Natural killer cell treated with Interleukin-12 subunit alpha and Interleukin-12 subunit beta and Interleukin-15 and Interleukin-18, amount 100 ng/mL, for 72 hours (primary cell): ENCODE measurements at regions not wholly inside any gene's neighbourhood (a gene's known extent, or its start where the extent isn't known, plus 50 kb on each side); places are given as distances from the start of the nearest gene placed in this dataset.

Experiments
- ATAC-seq, 2 donors: fragments of 150-1000 bp; cut with Tn5 transposase in 1 of 2; sonication (Bioruptor Pico), chemical (Tn5 transposase) in 1 of 2; 2 replicates each; pipeline ENCODE4 v1.10.0; 2021
- DNase-seq: peaks from one replicate; pipeline ENCODE4 v3.0.0; 2022; ENCODE audit warnings: low spot score
- H3K27ac Mint-ChIP-seq, 2 donors: 1 replicate in 1 of 2; 2 replicates in 1 of 2; pipeline ENCODE4 v1.8.0; 2022; ENCODE audit warnings: mixed read lengths in 2 of 2, mild to moderate bottlenecking in 1 of 2, moderate library complexity in 1 of 2
- H3K27me3 Mint-ChIP-seq, 2 donors: 1 replicate in 1 of 2; 2 replicates in 1 of 2; pipeline ENCODE4 v1.8.0; 2022; ENCODE audit warnings: mixed read lengths in 2 of 2
- H3K36me3 Mint-ChIP-seq: one replicate; pipeline ENCODE4 v1.8.0; 2022; ENCODE audit warnings: mixed read lengths
- H3K4me1 Mint-ChIP-seq, 2 donors: 1 replicate in 1 of 2; 2 replicates in 1 of 2; pipeline ENCODE4 v1.8.0; 2022; ENCODE audit warnings: low read depth in 2 of 2, mixed read lengths in 2 of 2, mild to moderate bottlenecking in 1 of 2
- H3K4me3 Mint-ChIP-seq: one replicate; pipeline ENCODE4 v1.8.0; 2022; ENCODE audit warnings: mixed read lengths
- H3K9me3 Mint-ChIP-seq: 2 replicates; pipeline ENCODE4 v1.8.0; 2022; ENCODE audit warnings: mixed read lengths

DNA sequence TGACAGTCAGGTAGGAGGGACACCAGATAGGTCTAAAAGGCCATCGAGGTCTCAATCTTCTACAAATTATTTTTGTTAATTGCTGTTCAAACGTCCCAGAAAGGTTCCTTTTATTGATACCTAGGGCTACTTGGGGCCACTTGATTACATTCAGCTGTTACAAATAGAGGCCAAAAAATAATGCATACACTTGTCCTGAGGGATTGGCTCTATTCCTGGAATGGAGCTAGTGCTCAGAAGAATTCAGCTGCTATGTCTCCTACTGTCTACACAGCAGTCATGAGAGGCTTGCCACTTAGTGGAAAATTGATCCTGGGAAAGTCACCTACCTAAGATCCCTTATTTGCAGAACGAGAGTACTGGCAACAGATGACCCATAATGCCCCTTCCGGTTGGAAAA lies 498.3 kb downstream of the ADGRL2 start:
- Mint-ChIP-seq H3K36me3 (peaks cover 4% of the 10 kb centered on the region), H3K27me3 (no peaks in the 10 kb centered on the region), H3K4me1 (no peaks in the 10 kb centered on the region), H3K27ac (no peak overlapping the region), H3K9me3 (peaks cover 17% of the 10 kb centered on the region), H3K4me3 (no peak overlapping the region)
- DNase-seq (no peak), ATAC-seq (no peak)

DNA sequence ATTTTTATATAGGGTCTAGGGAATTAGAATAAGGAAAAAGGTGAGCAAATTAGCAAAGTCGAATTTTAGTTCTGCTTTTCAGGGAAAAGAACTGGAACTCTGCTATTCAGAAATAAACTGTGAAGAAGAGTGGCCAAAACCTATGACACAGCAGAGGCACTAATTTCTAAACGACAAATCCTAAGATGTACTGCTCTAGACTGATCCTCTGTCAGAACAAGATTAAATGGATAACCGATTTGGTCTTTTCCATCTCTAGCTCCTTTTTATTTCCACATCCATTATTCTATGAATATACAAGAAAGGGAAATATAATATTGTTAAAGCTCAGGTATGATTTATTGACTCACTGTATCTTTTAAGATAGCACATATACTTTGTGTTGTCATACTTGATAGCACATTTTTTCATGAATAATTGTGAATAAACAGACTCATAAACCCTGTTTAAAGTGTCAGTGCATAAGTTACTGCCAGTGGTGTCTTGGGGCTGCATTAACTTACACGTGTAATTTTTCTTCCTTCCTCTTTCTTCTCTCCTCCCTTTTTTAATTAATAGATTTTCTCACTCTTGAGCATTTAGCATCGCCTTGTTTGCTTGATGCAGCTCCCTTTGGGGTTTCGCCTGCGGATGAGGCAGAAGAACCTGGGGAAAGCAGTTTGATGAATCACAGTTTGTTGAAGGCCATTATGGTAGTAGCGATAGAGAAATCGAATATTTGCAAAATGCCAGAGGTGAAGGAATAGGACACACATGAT lies 496.6 kb downstream of the ADGRL2 start:
- Mint-ChIP-seq H3K9me3 (peaks cover 13% of the 10 kb centered on the region), H3K27me3 (no peaks in the 10 kb centered on the region), H3K4me1 (no peaks in the 10 kb centered on the region), H3K27ac (no peak overlapping the region), H3K36me3 (no peaks in the 10 kb centered on the region), H3K4me3 (no peak overlapping the region)
- ATAC-seq = no peak
- no peak for DNase-seq

DNA sequence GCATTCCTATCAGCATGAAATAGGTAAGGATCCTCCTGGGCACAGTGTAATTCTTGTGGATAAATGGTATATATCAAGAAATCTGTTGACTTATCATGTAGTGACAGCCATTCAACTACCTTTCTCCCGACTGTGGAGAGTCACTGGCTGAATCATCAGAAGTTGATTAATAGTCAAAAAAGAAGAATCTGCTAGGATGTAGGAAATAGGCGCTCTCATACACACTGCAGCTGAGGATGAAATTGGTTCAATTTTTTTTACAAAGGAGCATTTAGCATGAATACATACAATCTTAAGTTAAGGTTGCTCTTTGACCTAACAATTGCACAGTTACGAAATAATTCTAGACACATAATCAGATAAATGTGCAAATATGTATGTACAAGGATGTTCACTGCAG lies 486.8 kb downstream of the ADGRL2 start:
- H3K4me1 Mint-ChIP-seq = no peaks in the 10 kb centered on the region
- no peak overlapping the region for H3K27ac Mint-ChIP-seq
- ATAC-seq (no peak), DNase-seq (no peak)
- H3K9me3 Mint-ChIP-seq = peaks cover 3% of the 10 kb centered on the region
- H3K4me3 Mint-ChIP-seq = no peak overlapping the region
- H3K27me3 Mint-ChIP-seq = no peaks in the 10 kb centered on the region
- H3K36me3 Mint-ChIP-seq = no peaks in the 10 kb centered on the region

DNA sequence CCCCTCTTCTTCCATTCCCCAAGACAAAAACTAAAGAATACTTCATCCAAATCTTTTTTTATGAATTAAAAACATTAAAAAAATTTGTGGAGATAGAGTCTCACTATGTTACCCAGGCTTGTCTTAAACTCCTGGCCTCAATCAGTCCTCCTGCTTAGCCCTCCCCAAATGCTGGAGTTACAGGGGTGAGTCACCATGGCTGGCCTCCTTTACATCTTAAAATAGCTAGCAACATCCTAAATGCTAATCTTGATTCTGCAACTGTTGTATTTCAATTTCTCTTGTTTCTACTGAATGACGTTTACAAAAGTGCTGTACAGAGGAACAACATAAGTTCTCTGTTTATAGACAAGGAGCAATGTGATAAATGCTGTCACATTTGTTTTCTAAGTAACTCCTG lies 483.5 kb downstream of the ADGRL2 start:
- peaks cover 3% of the 10 kb centered on the region for H3K9me3 Mint-ChIP-seq
- DNase-seq = no peak
- no peak overlapping the region for H3K27ac Mint-ChIP-seq
- no peaks in the 10 kb centered on the region for H3K36me3 Mint-ChIP-seq
- no peak overlapping the region for H3K4me3 Mint-ChIP-seq
- no peaks in the 10 kb centered on the region for H3K4me1 Mint-ChIP-seq
- H3K27me3 Mint-ChIP-seq = no peaks in the 10 kb centered on the region
- ATAC-seq = no peak

DNA sequence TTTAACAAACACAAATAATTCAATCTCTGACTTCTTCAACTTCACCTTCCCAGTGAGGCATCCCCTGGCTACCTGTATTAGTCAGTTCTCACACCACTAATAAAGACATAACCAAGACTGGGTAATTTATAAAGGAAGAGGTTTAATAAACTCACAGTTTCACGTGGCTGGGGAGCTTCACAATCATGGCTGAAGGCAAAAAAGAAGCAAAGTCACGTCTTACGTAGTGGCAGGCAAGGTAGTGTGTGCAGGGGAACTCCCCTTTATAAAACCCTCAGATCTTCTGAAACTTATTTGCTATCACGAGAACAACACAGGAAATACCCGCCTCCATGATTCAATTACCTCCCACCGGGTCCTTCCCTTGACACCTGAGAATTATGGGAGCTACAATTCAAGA lies 478.5 kb downstream of the ADGRL2 start:
- no peaks in the 10 kb centered on the region for H3K27me3 Mint-ChIP-seq
- peaks cover 9% of the 10 kb centered on the region for H3K9me3 Mint-ChIP-seq
- H3K36me3 Mint-ChIP-seq = no peaks in the 10 kb centered on the region
- DNase-seq (no peak), ATAC-seq (no peak)
- no peak overlapping the region for H3K4me3 Mint-ChIP-seq
- H3K4me1 Mint-ChIP-seq = no peaks in the 10 kb centered on the region
- H3K27ac Mint-ChIP-seq = no peak overlapping the region

DNA sequence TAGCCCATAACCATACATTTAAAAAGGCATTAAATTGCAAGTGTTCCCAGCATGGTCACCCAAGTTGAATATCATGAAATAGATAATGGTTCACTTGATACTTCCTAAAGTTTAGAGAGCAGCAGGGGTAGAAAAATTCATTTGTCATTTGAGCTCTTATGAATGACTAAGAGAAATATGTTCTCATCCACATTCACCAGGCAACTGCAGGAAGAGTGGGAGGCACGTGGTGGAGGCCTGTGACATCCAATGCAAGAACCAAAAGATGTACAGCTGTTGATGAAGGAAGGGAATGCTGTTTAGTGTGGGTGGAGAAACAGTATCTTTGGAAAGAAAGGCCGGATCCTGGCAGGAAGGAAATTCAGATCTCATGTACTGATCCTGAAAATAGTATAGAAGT lies 473.1 kb downstream of the ADGRL2 start:
- ATAC-seq (no peak), DNase-seq (no peak)
- H3K27me3 Mint-ChIP-seq = no peaks in the 10 kb centered on the region
- no peak overlapping the region for H3K27ac Mint-ChIP-seq
- peaks cover 11% of the 10 kb centered on the region for H3K9me3 Mint-ChIP-seq
- no peaks in the 10 kb centered on the region for H3K36me3 Mint-ChIP-seq
- H3K4me3 Mint-ChIP-seq = no peak overlapping the region
- no peaks in the 10 kb centered on the region for H3K4me1 Mint-ChIP-seq

DNA sequence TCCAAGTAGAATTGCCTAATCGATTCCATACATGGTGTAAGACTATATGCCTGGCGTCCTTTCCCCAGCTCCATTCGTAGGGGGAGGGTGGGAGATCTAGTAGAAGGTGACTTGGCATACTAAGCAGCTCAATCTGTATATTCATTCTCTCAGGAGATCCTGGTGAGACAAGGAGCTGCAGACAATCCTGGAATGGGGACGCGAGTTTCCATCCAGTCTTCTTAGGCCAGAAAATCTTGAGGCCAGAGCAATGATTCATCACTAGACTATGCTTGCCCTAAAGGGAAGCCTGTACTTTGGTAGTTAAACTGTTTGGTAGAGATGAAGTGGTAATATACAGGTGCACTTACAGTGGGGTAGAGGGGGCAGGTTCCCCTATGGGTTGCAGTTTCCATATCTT lies 468.7 kb downstream of the ADGRL2 start:
- no peaks in the 10 kb centered on the region for H3K27me3 Mint-ChIP-seq
- no peak overlapping the region for H3K27ac Mint-ChIP-seq
- peaks cover 6% of the 10 kb centered on the region for H3K36me3 Mint-ChIP-seq
- H3K4me1 Mint-ChIP-seq = no peaks in the 10 kb centered on the region
- ATAC-seq (no peak), DNase-seq (no peak)
- H3K9me3 Mint-ChIP-seq = peaks cover 9% of the 10 kb centered on the region
- H3K4me3 Mint-ChIP-seq = no peak overlapping the region

DNA sequence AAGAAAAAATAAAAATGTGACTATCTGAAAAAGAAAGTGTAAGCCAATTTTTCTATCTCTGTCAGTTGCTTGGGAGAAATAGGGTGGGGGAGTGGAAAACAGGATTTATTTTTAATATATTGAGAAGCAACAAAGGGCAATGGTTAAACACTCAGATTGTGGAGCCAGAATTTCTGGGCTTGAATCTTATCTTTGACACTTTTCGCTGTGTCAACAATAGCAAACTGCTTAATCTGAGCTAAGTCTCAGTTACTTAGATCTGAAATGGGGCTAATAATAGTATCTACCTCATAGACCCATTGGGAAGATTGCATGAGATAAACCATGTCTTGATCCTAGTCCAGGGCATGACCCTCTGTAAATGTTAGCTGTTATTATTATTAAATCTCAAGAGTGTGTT lies 468.1 kb downstream of the ADGRL2 start:
- Mint-ChIP-seq H3K9me3 (peaks cover 9% of the 10 kb centered on the region), H3K4me1 (no peaks in the 10 kb centered on the region), H3K4me3 (no peak overlapping the region), H3K36me3 (peaks cover 6% of the 10 kb centered on the region), H3K27me3 (no peaks in the 10 kb centered on the region), H3K27ac (no peak overlapping the region)
- ATAC-seq = no peak
- no peak for DNase-seq

DNA sequence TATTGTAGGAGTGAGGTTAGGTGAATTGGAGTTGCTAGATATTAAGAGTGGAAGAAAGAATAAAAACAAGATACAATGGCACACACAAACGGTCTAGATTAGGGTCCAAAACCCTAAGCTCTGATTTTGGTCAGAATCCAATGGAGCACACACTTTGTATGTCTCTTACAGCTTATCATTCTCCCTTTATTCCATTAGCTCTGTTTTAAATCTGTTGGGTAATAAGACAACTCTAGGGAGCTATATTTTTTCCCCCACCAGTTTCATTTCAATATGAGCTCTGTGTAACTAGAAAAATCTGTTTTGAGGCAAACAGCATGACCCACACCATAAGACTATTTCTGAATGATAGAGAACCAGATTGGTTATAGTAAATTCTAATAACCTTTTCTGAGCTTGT lies 465.6 kb downstream of the ADGRL2 start:
- peaks cover 9% of the 10 kb centered on the region for H3K9me3 Mint-ChIP-seq
- H3K36me3 Mint-ChIP-seq = peaks cover 6% of the 10 kb centered on the region
- H3K27ac Mint-ChIP-seq = no peak overlapping the region
- DNase-seq (no peak), ATAC-seq (no peak)
- H3K4me3 Mint-ChIP-seq = no peak overlapping the region
- no peaks in the 10 kb centered on the region for H3K27me3 Mint-ChIP-seq
- H3K4me1 Mint-ChIP-seq = no peaks in the 10 kb centered on the region

DNA sequence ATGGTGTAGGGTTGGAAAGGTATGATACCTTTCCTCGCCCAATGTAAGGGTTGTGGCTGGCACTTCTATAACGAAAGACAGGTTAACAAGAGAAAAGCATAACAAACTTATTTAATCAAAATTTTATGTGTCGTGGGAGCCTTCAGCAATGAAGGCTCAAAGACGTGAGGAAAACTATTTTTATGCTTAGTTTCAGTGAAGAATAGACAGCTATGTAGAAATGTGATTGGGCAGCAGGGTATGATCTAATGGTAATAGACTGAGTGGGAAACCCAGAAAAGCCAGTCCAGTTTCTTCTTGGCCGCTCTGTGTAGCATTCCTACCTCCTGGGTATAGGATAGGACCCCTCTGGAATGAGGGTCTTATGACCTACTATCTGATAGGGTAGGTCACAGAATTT lies 464.7 kb downstream of the ADGRL2 start:
- Mint-ChIP-seq H3K9me3 (peaks cover 9% of the 10 kb centered on the region), H3K27me3 (no peaks in the 10 kb centered on the region), H3K36me3 (peaks cover 6% of the 10 kb centered on the region), H3K4me1 (no peaks in the 10 kb centered on the region), H3K27ac (no peak overlapping the region), H3K4me3 (no peak overlapping the region)
- DNase-seq (no peak), ATAC-seq (no peak)

DNA sequence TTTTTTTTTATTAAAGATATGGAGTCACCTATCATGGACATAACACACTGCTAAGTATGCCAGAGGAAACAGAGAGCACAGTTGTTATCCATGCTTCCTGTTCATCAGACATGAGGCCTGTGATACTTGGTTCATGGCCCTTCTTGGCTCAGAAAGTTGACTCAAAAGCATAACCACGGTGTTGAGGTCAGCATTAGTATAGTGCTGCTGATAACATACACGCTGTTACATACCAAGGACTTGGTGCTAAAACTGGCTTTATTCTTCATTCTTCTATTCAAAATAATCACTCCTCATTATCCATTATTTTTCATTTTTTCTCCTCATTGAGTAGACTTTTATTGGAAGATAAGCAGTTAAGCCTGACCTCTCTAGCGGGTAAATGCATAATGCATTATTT lies 464.1 kb downstream of the ADGRL2 start:
- DNase-seq (no peak), ATAC-seq (no peak)
- no peaks in the 10 kb centered on the region for H3K27me3 Mint-ChIP-seq
- H3K27ac Mint-ChIP-seq = no peak overlapping the region
- no peak overlapping the region for H3K4me3 Mint-ChIP-seq
- peaks cover 3% of the 10 kb centered on the region for H3K9me3 Mint-ChIP-seq
- no peaks in the 10 kb centered on the region for H3K4me1 Mint-ChIP-seq
- H3K36me3 Mint-ChIP-seq = peaks cover 6% of the 10 kb centered on the region

DNA sequence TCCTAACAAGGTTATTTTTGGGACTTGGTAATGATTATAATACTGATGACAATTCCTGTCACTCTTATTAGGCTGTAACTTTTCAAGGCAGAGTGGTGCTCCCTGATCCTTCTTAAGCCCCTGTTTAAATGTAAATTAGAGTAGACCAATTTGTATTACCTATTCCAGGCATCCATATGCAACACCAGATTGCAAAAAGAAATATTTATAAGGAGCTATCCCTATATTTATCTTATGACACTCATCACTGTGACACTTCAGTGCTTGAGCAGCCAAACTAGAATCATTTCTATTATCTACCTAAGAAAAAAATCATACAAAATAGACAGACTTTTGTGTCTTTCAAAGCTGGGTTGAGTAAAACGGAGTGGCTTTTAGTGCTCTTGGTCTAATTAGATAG lies 462.7 kb downstream of the ADGRL2 start:
- H3K4me3 Mint-ChIP-seq = no peak overlapping the region
- ATAC-seq = no peak
- H3K36me3 Mint-ChIP-seq = peaks cover 6% of the 10 kb centered on the region
- no peak overlapping the region for H3K27ac Mint-ChIP-seq
- H3K4me1 Mint-ChIP-seq = no peaks in the 10 kb centered on the region
- no peaks in the 10 kb centered on the region for H3K27me3 Mint-ChIP-seq
- no peak for DNase-seq
- peaks cover 8% of the 10 kb centered on the region for H3K9me3 Mint-ChIP-seq

DNA sequence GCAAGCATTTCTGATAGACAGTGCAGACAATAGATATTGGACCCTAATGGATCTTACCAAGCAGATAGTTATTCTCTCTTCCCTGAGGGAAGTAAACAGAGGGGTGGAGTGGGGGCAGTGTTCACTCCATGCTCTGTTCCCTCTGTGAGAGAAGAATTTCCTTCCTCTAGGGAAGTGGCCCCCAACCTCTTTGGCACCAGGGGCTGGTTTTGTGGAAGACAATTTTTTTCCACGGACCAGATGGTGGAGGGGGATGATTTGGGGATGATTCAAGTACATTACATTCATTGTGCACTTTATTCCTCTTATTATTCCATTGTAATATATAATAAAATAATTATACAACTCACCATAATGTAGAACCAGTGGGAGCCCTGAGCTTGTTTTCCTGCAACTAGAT lies 459.9 kb downstream of the ADGRL2 start:
- DNase-seq (no peak), ATAC-seq (no peak)
- no peaks in the 10 kb centered on the region for H3K36me3 Mint-ChIP-seq
- no peak overlapping the region for H3K4me3 Mint-ChIP-seq
- H3K4me1 Mint-ChIP-seq = no peaks in the 10 kb centered on the region
- H3K27ac Mint-ChIP-seq = no peak overlapping the region
- no peaks in the 10 kb centered on the region for H3K27me3 Mint-ChIP-seq
- peaks cover 8% of the 10 kb centered on the region for H3K9me3 Mint-ChIP-seq

DNA sequence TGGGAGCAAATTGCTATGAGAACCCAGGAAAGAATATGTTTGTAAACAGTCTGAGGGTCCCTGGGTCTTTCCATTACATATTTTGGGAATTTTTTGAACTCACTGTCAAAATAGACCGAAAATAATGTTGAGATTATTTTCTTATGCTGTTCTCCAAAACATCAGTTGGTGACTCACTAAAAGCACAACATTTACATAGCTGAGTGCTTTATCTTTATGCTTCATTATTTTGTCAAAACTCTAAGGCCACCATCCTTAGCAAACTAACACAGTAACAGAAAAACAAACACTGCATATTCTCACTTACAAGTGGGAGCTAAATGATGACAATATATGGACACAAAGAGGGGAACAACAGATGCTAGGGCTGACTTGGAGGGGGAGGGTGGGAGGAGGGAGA lies 459.3 kb downstream of the ADGRL2 start:
- no peaks in the 10 kb centered on the region for H3K36me3 Mint-ChIP-seq
- DNase-seq = no peak
- ATAC-seq = no peak
- H3K4me1 Mint-ChIP-seq = no peaks in the 10 kb centered on the region
- no peak overlapping the region for H3K27ac Mint-ChIP-seq
- no peaks in the 10 kb centered on the region for H3K27me3 Mint-ChIP-seq
- no peak overlapping the region for H3K4me3 Mint-ChIP-seq
- H3K9me3 Mint-ChIP-seq = peaks cover 8% of the 10 kb centered on the region

DNA sequence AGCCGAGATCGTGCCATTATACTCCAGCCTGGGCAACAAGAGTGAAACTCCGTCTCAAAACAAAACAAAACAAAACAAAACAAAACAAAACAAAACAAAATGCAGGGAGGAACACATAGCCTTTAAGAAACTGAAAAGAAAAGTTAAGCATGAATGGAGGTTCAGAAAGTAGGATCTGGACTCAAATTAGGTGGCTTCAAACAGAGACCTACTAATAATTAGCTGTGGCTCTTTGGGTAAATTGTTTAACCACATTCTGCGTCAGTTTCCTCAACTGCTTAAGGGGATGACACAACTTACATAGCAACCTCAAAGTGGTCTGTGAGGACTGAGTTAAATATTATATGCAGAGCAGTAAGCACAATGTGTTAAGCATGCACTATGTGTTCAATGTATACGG lies 458.2 kb downstream of the ADGRL2 start:
- Mint-ChIP-seq H3K27me3 (no peaks in the 10 kb centered on the region), H3K36me3 (no peaks in the 10 kb centered on the region), H3K27ac (no peak overlapping the region), H3K9me3 (peaks cover 8% of the 10 kb centered on the region), H3K4me1 (no peaks in the 10 kb centered on the region), H3K4me3 (no peak overlapping the region)
- DNase-seq (no peak), ATAC-seq (no peak)
